ENCODE measurements at regions not wholly inside any gene's neighbourhood (a gene's known extent, or its start where the extent isn't known, plus 50 kb on each side); places are given as distances from the start of the nearest gene placed in this dataset.

- no peak for FAIRE-seq
Observed at GRCh38 chr14:65252482-65253255, 150.4 kb upstream of the MAX start.

GRCh38 chr14:65255029-65255545 is 152.8 kb upstream of the MAX start:
- no peak for FAIRE-seq

- no peak for FAIRE-seq
Observed at GRCh38 chr14:65255583-65256461, 153.5 kb upstream of the MAX start.

- FAIRE-seq: no peak
Observed at GRCh38 chr14:65256714-65257113, 154.4 kb upstream of the MAX start.

- FAIRE-seq: no peak
Observed at GRCh38 chr14:65257425-65257824, 155.1 kb upstream of the FUT8 start.

- peak; percentile 4 for FAIRE-seq
Observed at GRCh38 chr14:65258391-65258790, 154.1 kb upstream of the FUT8 start.

- FAIRE-seq: no peak
Observed at GRCh38 chr14:65259000-65259399, 153.5 kb upstream of the FUT8 start.

- FAIRE-seq: no peak
Observed at GRCh38 chr14:65260786-65261185, 151.7 kb upstream of the FUT8 start.

- no peak for FAIRE-seq
Observed at GRCh38 chr14:65261425-65261920, 151.1 kb upstream of the FUT8 start.

- no peak for FAIRE-seq
Observed at GRCh38 chr14:65261946-65262345, 150.6 kb upstream of the FUT8 start.

- no peak for FAIRE-seq
Observed at GRCh38 chr14:65263177-65263788, 149.2 kb upstream of the FUT8 start.

- no peak for FAIRE-seq
Observed at GRCh38 chr14:65267856-65268255, 144.7 kb upstream of the FUT8 start.

GRCh38 chr14:65268594-65268993 is 143.9 kb upstream of the FUT8 start:
- no peak for FAIRE-seq

GRCh38 chr14:65269732-65270131 is 142.8 kb upstream of the FUT8 start:
- no peak for FAIRE-seq

GRCh38 chr14:65277027-65277426 is 135.5 kb upstream of the FUT8 start:
- FAIRE-seq: no peak

- no peak for FAIRE-seq
Observed at GRCh38 chr14:65277580-65278270, 134.8 kb upstream of the FUT8 start.

- no peak for FAIRE-seq
Observed at GRCh38 chr14:65278589-65278988, 133.9 kb upstream of the FUT8 start.

- FAIRE-seq: no peak
Observed at GRCh38 chr14:65279510-65279909, 133.0 kb upstream of the FUT8 start.

- no peak for FAIRE-seq
Observed at GRCh38 chr14:65279958-65280357, 132.6 kb upstream of the FUT8 start.

GRCh38 chr14:65280653-65281052 is 131.9 kb upstream of the FUT8 start:
- no peak for FAIRE-seq

- no peak for FAIRE-seq
Observed at GRCh38 chr14:65281991-65282895, 130.3 kb upstream of the FUT8 start.
